ENCODE measurements at regions not wholly inside any gene's neighbourhood (a gene's known extent, or its start where the extent isn't known, plus 50 kb on each side); places are given as distances from the start of the nearest gene placed in this dataset.

GRCh38 chr17:6940186-6940649 is 55.6 kb upstream of the ALOX12 start:
- no peak for DNase-seq (ENCODE audit: low read depth)

GRCh38 chr17:6941989-6942388 is 53.9 kb upstream of the ALOX12 start:
- no peak for DNase-seq (ENCODE audit: low read depth)

GRCh38 chr17:6943406-6943805 is 52.4 kb upstream of the ALOX12 start:
- no peak for DNase-seq (ENCODE audit: low read depth)

Measured in activated gamma-delta T cell treated with anti-CD3 and anti-CD28 coated beads, Interleukin-2, amount 50 U/mL, for 16 hours (primary cell).